Endothelial cell of umbilical vein (primary cell): ENCODE measurements at regions not wholly inside any gene's neighbourhood (a gene's known extent, or its start where the extent isn't known, plus 50 kb on each side); places are given as distances from the start of the nearest gene placed in this dataset.

Experiments
- EZH2 ChIP-seq: IDR thresholded peaks from 2 replicates; pipeline ENCODE4 v1.6.1; 2012; ENCODE audit warnings: borderline replicate concordance, low read depth, mild to moderate bottlenecking, moderate library complexity, low read length, inconsistent platforms; ENCODE audit not compliant: severe bottlenecking
- GATA2 ChIP-seq: IDR thresholded peaks from 2 replicates; pipeline ENCODE4 v1.7.0; 2011; ENCODE audit warnings: low read depth, mild to moderate bottlenecking, moderate library complexity, mixed read lengths, low read length; ENCODE audit not compliant: insufficient read length, insufficient read depth
- JUN ChIP-seq: IDR thresholded peaks from 2 replicates; pipeline ENCODE4 v1.6.1; 2011; ENCODE audit warnings: borderline replicate concordance, low read depth; ENCODE audit not compliant: insufficient read length, insufficient read depth
- MYC ChIP-seq: IDR thresholded peaks from one replicate; pipeline ENCODE4 v1.6.1; 2011; ENCODE audit warnings: mild to moderate bottlenecking, low read depth, low read length
- POLR2A ChIP-seq: IDR thresholded peaks from 2 replicates; pipeline ENCODE4 v1.6.1; 2012; ENCODE audit warnings: low read depth, mild to moderate bottlenecking, control low read depth, low read length
- POLR2AphosphoS5 ChIP-seq: IDR thresholded peaks from 2 replicates; pipeline ENCODE4 v1.6.1; 2012; ENCODE audit warnings: low read depth, mild to moderate bottlenecking, control low read depth, low read length, moderate library complexity; ENCODE audit not compliant: insufficient read depth
- TF ChIP-seq, protein P1 (sequence below), 2 donors: IDR thresholded peaks; 1 replicate in 1 of 2; 2 replicates in 1 of 2; pipeline ENCODE4 v1.5.1; 2011; ENCODE audit warnings: low read length in 2 of 2, mild to moderate bottlenecking in 2 of 2, moderate library complexity in 2 of 2, control low read depth in 1 of 2, inconsistent platforms in 1 of 2, low read depth in 1 of 2; ENCODE audit not compliant: insufficient read depth in 1 of 2; ENCODE audit errors: extremely low read depth in 1 of 2
- TF ChIP-seq, protein P2 (sequence below): IDR thresholded peaks from 2 replicates; pipeline ENCODE4 v1.6.1; 2011; ENCODE audit not compliant: insufficient read depth, insufficient read length

DNA sequence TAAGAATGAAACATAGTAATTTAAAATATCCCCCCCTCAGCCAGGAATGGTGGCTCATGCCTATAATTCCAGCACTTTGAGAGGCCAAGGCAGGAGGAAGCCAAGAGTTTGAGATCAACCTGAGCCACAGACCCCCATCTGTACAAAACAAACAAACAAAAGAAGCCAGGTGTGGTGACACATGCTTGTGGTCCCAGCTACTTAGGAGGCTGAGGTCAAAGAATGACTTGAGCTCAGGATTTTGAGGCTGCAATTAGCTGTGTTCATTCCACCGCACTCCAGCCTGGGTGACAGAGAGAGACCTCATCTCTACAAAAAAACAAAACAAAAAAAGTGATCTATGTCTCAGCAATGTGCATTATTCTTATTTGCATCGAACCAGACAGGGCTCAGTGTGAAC lies 800.8 kb downstream of the MCTP2 start:
- TF ChIP-seq POLR2A: no peak
- TF ChIP-seq, protein P1, sequence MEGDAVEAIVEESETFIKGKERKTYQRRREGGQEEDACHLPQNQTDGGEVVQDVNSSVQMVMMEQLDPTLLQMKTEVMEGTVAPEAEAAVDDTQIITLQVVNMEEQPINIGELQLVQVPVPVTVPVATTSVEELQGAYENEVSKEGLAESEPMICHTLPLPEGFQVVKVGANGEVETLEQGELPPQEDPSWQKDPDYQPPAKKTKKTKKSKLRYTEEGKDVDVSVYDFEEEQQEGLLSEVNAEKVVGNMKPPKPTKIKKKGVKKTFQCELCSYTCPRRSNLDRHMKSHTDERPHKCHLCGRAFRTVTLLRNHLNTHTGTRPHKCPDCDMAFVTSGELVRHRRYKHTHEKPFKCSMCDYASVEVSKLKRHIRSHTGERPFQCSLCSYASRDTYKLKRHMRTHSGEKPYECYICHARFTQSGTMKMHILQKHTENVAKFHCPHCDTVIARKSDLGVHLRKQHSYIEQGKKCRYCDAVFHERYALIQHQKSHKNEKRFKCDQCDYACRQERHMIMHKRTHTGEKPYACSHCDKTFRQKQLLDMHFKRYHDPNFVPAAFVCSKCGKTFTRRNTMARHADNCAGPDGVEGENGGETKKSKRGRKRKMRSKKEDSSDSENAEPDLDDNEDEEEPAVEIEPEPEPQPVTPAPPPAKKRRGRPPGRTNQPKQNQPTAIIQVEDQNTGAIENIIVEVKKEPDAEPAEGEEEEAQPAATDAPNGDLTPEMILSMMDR (IDR thresholded peaks at IDR 0.05; ENCODE audit: extremely low read depth in 1 of 2, insufficient read depth in 1 of 2, low read depth in 1 of 2, low read length in 2 of 2): no peak
- TF ChIP-seq, protein P2, sequence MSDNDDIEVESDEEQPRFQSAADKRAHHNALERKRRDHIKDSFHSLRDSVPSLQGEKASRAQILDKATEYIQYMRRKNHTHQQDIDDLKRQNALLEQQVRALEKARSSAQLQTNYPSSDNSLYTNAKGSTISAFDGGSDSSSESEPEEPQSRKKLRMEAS: no peak
- no peak for TF ChIP-seq EZH2
- TF ChIP-seq POLR2AphosphoS5: no peak
- no peak for TF ChIP-seq JUN
- TF ChIP-seq GATA2: no peak
- TF ChIP-seq MYC: no peak
